ENCODE measurements at regions not wholly inside any gene's neighbourhood (a gene's known extent, or its start where the extent isn't known, plus 50 kb on each side); places are given as distances from the start of the nearest gene placed in this dataset.

- ATAC-seq (no peak), DNase-seq (no peak)
- no peaks in the 10 kb centered on the region for H3K36me3 ChIP-seq (replicated peaks in 1 of 2; ENCODE audit: insufficient read depth in 1 of 2, low read depth in 2 of 2)
- H3K27me3 ChIP-seq, result no peaks in the 10 kb centered on the region
- H3K4me1 ChIP-seq, result no peaks in the 10 kb centered on the region
- TF ChIP-seq CTCF (IDR thresholded peaks at IDR 0.05) (no peak), POLR2A (IDR thresholded peaks at IDR 0.05) (no peak)
- 47 to 55% methylated on average over 2 of the region's 2 CpGs for WGBS, 2 donors
- intact Hi-C loops (cut with DNase I), result no loop called here
- no peaks in the 10 kb centered on the region for H3K9me3 ChIP-seq
- no peak overlapping the region for H3K4me3 ChIP-seq
- H3K27ac ChIP-seq, result no peak overlapping the region
These were observed 533.2 kb upstream of the AGA start for GRCh38 chr4:177975315-177975987.

- TF ChIP-seq CTCF (IDR thresholded peaks at IDR 0.05) (no peak), POLR2A (IDR thresholded peaks at IDR 0.05) (no peak)
- intact Hi-C loops (cut with DNase I), result no loop called here
- DNase-seq (no peak), ATAC-seq (no peak)
- 80 to 88% methylated on average over 1 of the region's 1 CpG for WGBS, 2 donors
- H3K4me1 ChIP-seq, result no peaks in the 10 kb centered on the region
- H3K27ac ChIP-seq, result no peak overlapping the region
- no peak overlapping the region for H3K4me3 ChIP-seq
- no peaks in the 10 kb centered on the region for H3K27me3 ChIP-seq
- no peaks in the 10 kb centered on the region for H3K9me3 ChIP-seq
- H3K36me3 ChIP-seq (replicated peaks in 1 of 2; ENCODE audit: insufficient read depth in 1 of 2, low read depth in 2 of 2), result no peaks in the 10 kb centered on the region
These were observed 544.0 kb upstream of the AGA start for GRCh38 chr4:177986236-177986635.

GRCh38 chr4:177987896-177988295 is 545.7 kb upstream of the AGA start:
- Histone ChIP-seq H3K4me3 (no peak overlapping the region), H3K9me3 (no peaks in the 10 kb centered on the region), H3K4me1 (no peaks in the 10 kb centered on the region), H3K36me3 (replicated peaks in 1 of 2; ENCODE audit: insufficient read depth in 1 of 2, low read depth in 2 of 2) (no peaks in the 10 kb centered on the region), H3K27me3 (no peaks in the 10 kb centered on the region), H3K27ac (no peak overlapping the region)
- DNase-seq, result no peak
- intact Hi-C loops (cut with DNase I), result no loop called here
- 70 to 96% methylated on average over 1 of the region's 1 CpG for whole genome bisulfite sequencing, 2 donors
- TF ChIP-seq CTCF (IDR thresholded peaks at IDR 0.05), result no peak
- TF ChIP-seq POLR2A (IDR thresholded peaks at IDR 0.05), result no peak
- no peak for ATAC-seq

GRCh38 chr4:177989503-177990201 is 547.4 kb upstream of the AGA start:
- ATAC-seq (no peak), DNase-seq (no peak)
- H3K4me3 ChIP-seq, result no peak overlapping the region
- TF ChIP-seq POLR2A (IDR thresholded peaks at IDR 0.05), result no peak
- TF ChIP-seq CTCF (IDR thresholded peaks at IDR 0.05), result no peak
- no peaks in the 10 kb centered on the region for H3K9me3 ChIP-seq
- intact Hi-C loops (cut with DNase I), result no loop called here
- 22 to 29% methylated on average over 4 of the region's 4 CpGs for WGBS, 2 donors
- H3K27me3 ChIP-seq, result no peaks in the 10 kb centered on the region
- no peak overlapping the region for H3K27ac ChIP-seq
- H3K36me3 ChIP-seq (replicated peaks in 1 of 2; ENCODE audit: insufficient read depth in 1 of 2, low read depth in 2 of 2), result no peaks in the 10 kb centered on the region
- no peaks in the 10 kb centered on the region for H3K4me1 ChIP-seq
